ENCODE measurements at regions not wholly inside any gene's neighbourhood (a gene's known extent, or its start where the extent isn't known, plus 50 kb on each side); places are given as distances from the start of the nearest gene placed in this dataset.

DNA sequence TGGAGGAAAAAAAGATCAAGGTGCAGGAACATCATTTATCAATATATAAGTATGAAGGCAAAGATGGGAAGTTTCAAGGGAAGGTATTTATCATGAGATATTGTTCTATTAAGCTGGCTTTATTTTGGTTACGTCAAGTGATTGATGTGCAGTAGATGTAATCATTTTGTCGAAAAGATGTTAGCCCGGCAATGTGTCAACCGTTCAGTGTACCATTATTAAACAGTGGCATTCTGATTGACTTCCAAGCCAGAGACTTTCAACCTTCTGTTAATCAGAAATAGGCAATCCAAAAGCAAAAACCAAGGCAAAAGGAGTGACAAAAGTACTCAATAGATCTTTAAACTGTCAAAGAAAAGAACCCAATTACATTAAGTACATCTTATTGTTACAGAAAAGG lies 1340.3 kb upstream of the GOT2 start:
- TF ChIP-seq EZH2phosphoT487 (IDR thresholded peaks at IDR 0.05; ENCODE audit: insufficient read depth, low read depth) (no peak), EZH2 (IDR thresholded peaks at IDR 0.05; ENCODE audit: insufficient read depth, poor library complexity, severe bottlenecking) (no peak)
